ENCODE measurements at regions not wholly inside any gene's neighbourhood (a gene's known extent, or its start where the extent isn't known, plus 50 kb on each side); places are given as distances from the start of the nearest gene placed in this dataset.

GRCh38 chr5:72623936-72624335, 116.7 kb upstream of the ZNF366 start:
- in situ Hi-C loops (cut with HindIII; ENCODE audit: low sequenced_read_pairs) = no loop called here
- DNase-seq (ENCODE audit: low read depth, low spot score) = no peak
- no peak for TF ChIP-seq CTCF (IDR thresholded peaks at IDR 0.05; ENCODE audit: low read depth, low read length)
- no peak overlapping the region for H3K4me3 ChIP-seq (ENCODE audit: low read depth, low read length)

- H3K4me3 ChIP-seq (ENCODE audit: low read depth, low read length) = no peak overlapping the region
- no peak for DNase-seq (ENCODE audit: low read depth, low spot score)
- in situ Hi-C loops (cut with HindIII; ENCODE audit: low sequenced_read_pairs) = no loop called here
- TF ChIP-seq CTCF (IDR thresholded peaks at IDR 0.05; ENCODE audit: low read depth, low read length) = no peak
These were observed 116.1 kb upstream of the ZNF366 start for GRCh38 chr5:72623323-72623722.

- no peak for TF ChIP-seq CTCF (IDR thresholded peaks at IDR 0.05; ENCODE audit: low read depth, low read length)
- H3K4me3 ChIP-seq (ENCODE audit: low read depth, low read length) = no peak overlapping the region
- DNase-seq (ENCODE audit: low read depth, low spot score) = no peak
- in situ Hi-C loops (cut with HindIII; ENCODE audit: low sequenced_read_pairs) = no loop called here
These were observed 115.1 kb upstream of the ZNF366 start for GRCh38 chr5:72622170-72622760.

GRCh38 chr5:72621576-72621975, 114.4 kb upstream of the ZNF366 start:
- TF ChIP-seq CTCF (IDR thresholded peaks at IDR 0.05; ENCODE audit: low read depth, low read length) = no peak
- in situ Hi-C loops (cut with HindIII; ENCODE audit: low sequenced_read_pairs) = no loop called here
- no peak overlapping the region for H3K4me3 ChIP-seq (ENCODE audit: low read depth, low read length)
- DNase-seq (ENCODE audit: low read depth, low spot score) = no peak

GRCh38 chr5:72619677-72620076, 112.5 kb upstream of the ZNF366 start:
- no peak for DNase-seq (ENCODE audit: low read depth, low spot score)
- in situ Hi-C loops (cut with HindIII; ENCODE audit: low sequenced_read_pairs) = no loop called here
- TF ChIP-seq CTCF (IDR thresholded peaks at IDR 0.05; ENCODE audit: low read depth, low read length) = no peak
- H3K4me3 ChIP-seq (ENCODE audit: low read depth, low read length) = no peak overlapping the region

- no peak for TF ChIP-seq CTCF (IDR thresholded peaks at IDR 0.05; ENCODE audit: low read depth, low read length)
- DNase-seq (ENCODE audit: low read depth, low spot score) = no peak
- in situ Hi-C loops (cut with HindIII; ENCODE audit: low sequenced_read_pairs) = no loop called here
- H3K4me3 ChIP-seq (ENCODE audit: low read depth, low read length) = no peak overlapping the region
These were observed 112.0 kb upstream of the ZNF366 start for GRCh38 chr5:72619251-72619650.

- no peak overlapping the region for H3K4me3 ChIP-seq (ENCODE audit: low read depth, low read length)
- no peak for TF ChIP-seq CTCF (IDR thresholded peaks at IDR 0.05; ENCODE audit: low read depth, low read length)
- in situ Hi-C loops (cut with HindIII; ENCODE audit: low sequenced_read_pairs) = no loop called here
- no peak for DNase-seq (ENCODE audit: low read depth, low spot score)
These were observed 111.5 kb upstream of the ZNF366 start for GRCh38 chr5:72618708-72619107.

Data from astrocyte of the spinal cord (primary cell).